Liver (tissue), 8 donors: ENCODE measurements at regions not wholly inside any gene's neighbourhood (a gene's known extent, or its start where the extent isn't known, plus 50 kb on each side); places are given as distances from the start of the nearest gene placed in this dataset.

Source experiments
- DNase-seq: peaks from one replicate; pipeline ENCODE4 v3.0.0-alpha.2; 2017; ENCODE audit warnings: low spot score
- H3K27ac ChIP-seq, 2 donors: one replicate each; pipeline ENCODE4 v1.7.0; 2013; ENCODE audit warnings: inconsistent platforms in 2 of 2, low read length in 2 of 2, control low read depth in 1 of 2, low read depth in 1 of 2, mild to moderate bottlenecking in 1 of 2
- H3K27me3 ChIP-seq, 4 donors: one replicate each; pipeline versions ENCODE4 v1.6.1 to v1.7.0; 2013; ENCODE audit warnings: low read length in 3 of 4, inconsistent platforms in 1 of 4, mild to moderate bottlenecking in 1 of 4, moderate library complexity in 1 of 4; ENCODE audit not compliant: control insufficient read depth in 4 of 4, insufficient read depth in 4 of 4
- H3K36me3 ChIP-seq, 4 donors: one replicate each; pipeline versions ENCODE4 v1.6.1 to v1.7.0; 2013; ENCODE audit warnings: low read length in 3 of 4, mild to moderate bottlenecking in 3 of 4, low read depth in 1 of 4, moderate library complexity in 1 of 4; ENCODE audit not compliant: control insufficient read depth in 4 of 4, insufficient read depth in 3 of 4
- H3K4me1 ChIP-seq, 4 donors: one replicate each; pipeline versions ENCODE4 v1.6.1 to v1.7.0; 2013; ENCODE audit warnings: low read length in 3 of 4, mild to moderate bottlenecking in 3 of 4, moderate library complexity in 1 of 4; ENCODE audit not compliant: control insufficient read depth in 4 of 4, insufficient read depth in 4 of 4
- H3K4me3 ChIP-seq, 3 donors: one replicate each; pipeline versions ENCODE4 v1.6.1 to v1.7.0; 2013; ENCODE audit warnings: low read length in 3 of 3, control low read depth in 1 of 3, low read depth in 1 of 3, mild to moderate bottlenecking in 1 of 3
- H3K9ac ChIP-seq, 2 donors: one replicate each; pipeline ENCODE4 v1.7.0; 2013; ENCODE audit warnings: low read length in 2 of 2, mild to moderate bottlenecking in 2 of 2, moderate library complexity in 2 of 2, control low read depth in 1 of 2, low read depth in 1 of 2
- H3K9me3 ChIP-seq, 4 donors: one replicate each; pipeline versions ENCODE4 v1.6.1 to v1.7.0; 2013; ENCODE audit warnings: low read length in 3 of 4; ENCODE audit not compliant: control insufficient read depth in 4 of 4
- ATF3 ChIP-seq: IDR thresholded peaks from 2 replicates; pipeline ENCODE4 v1.6.1; 2016; ENCODE audit warnings: antibody characterized with exemption
- CTCF ChIP-seq: fragments of 150-350 bp; IDR thresholded peaks from 2 replicates; pipeline ENCODE4 v1.5.1; 2017; ENCODE audit warnings: improper control_type of control experiment, low read depth, low read length; ENCODE audit not compliant: missing input control
- EGR1 ChIP-seq, 2 donors: IDR thresholded peaks; 2 replicates each; pipeline ENCODE4 v1.6.1; 2016 to 2018; ENCODE audit warnings: antibody characterized with exemption in 2 of 2, low read depth in 2 of 2
- FOXA1 ChIP-seq: IDR thresholded peaks from 2 replicates; pipeline ENCODE4 v1.6.1; 2016; ENCODE audit warnings: antibody characterized with exemption
- FOXA2 ChIP-seq: IDR thresholded peaks from 2 replicates; pipeline ENCODE4 v1.6.1; 2016; ENCODE audit warnings: antibody characterized with exemption
- GABPA ChIP-seq, 2 donors: IDR thresholded peaks in 1 of 2; conservative IDR thresholded peaks in 1 of 2; 2 replicates each; pipeline ENCODE4 v1.6.1; 2016; ENCODE audit warnings: antibody characterized with exemption in 2 of 2, mild to moderate bottlenecking in 1 of 2, moderate library complexity in 1 of 2
- HNF4A ChIP-seq, 2 donors: conservative IDR thresholded peaks; 2 replicates each; pipeline ENCODE4 v1.6.1; 2016; ENCODE audit warnings: antibody characterized with exemption in 2 of 2, mild to moderate bottlenecking in 2 of 2
- HNF4G ChIP-seq: IDR thresholded peaks from 2 replicates; pipeline ENCODE4 v1.6.1; 2016; ENCODE audit warnings: antibody characterized with exemption
- JUND ChIP-seq, 2 donors: IDR thresholded peaks; 2 replicates each; pipeline ENCODE4 v1.6.1; 2016; ENCODE audit warnings: antibody characterized with exemption in 2 of 2
- MAX ChIP-seq: IDR thresholded peaks from 2 replicates; pipeline ENCODE4 v1.6.1; 2016; ENCODE audit warnings: antibody characterized with exemption
- NR2F2 ChIP-seq: IDR thresholded peaks from 2 replicates; pipeline ENCODE4 v1.6.1; 2016; ENCODE audit warnings: antibody characterized with exemption
- REST ChIP-seq: IDR thresholded peaks from 2 replicates; pipeline ENCODE4 v1.6.1; 2016; ENCODE audit warnings: antibody characterized with exemption, mild to moderate bottlenecking
- RXRA ChIP-seq, 2 donors: IDR thresholded peaks; 2 replicates each; pipeline ENCODE4 v1.6.1; 2017 to 2018; ENCODE audit warnings: antibody characterized with exemption in 2 of 2, mild to moderate bottlenecking in 1 of 2
- SP1 ChIP-seq: IDR thresholded peaks from 2 replicates; pipeline ENCODE4 v1.6.1; 2018; ENCODE audit warnings: antibody characterized with exemption, mild to moderate bottlenecking
- TAF1 ChIP-seq: conservative IDR thresholded peaks from 2 replicates; pipeline ENCODE4 v1.6.1; 2016; ENCODE audit warnings: antibody characterized with exemption, mild to moderate bottlenecking
- YY1 ChIP-seq: IDR thresholded peaks from 2 replicates; pipeline ENCODE4 v1.6.1; 2016; ENCODE audit warnings: antibody characterized with exemption, mild to moderate bottlenecking
- ZBTB33 ChIP-seq: IDR thresholded peaks from 2 replicates; pipeline ENCODE4 v1.6.1; 2016; ENCODE audit warnings: antibody characterized with exemption
- WGBS: extraction: QIAGEN DNeasy Blood & Tissue Kit; methylation state at CpG from one replicate; pipeline ENCODE4 v1.1.7; 2013; 5-methylcytosine and 5-hydroxymethylcytosine counted together
- donor health status: healthy.
- donor health status: healthy.
- donor health status: healthy.
- donor health status: healthy.
- donor health status: healthy.

- Histone ChIP-seq H3K4me1 (no peaks in the 10 kb centered on the region), H3K9me3 (peaks cover 0 to 7% (median 2%) of the 10 kb centered on the region in 4 donors), H3K27ac (no peak overlapping the region), H3K9ac (no peak overlapping the region), H3K4me3 (no peak overlapping the region), H3K36me3 (no peaks in the 10 kb centered on the region), H3K27me3 (no peaks in the 10 kb centered on the region)
- DNase-seq: no peak
- 69% methylated on average over 6 of the region's 6 CpGs for whole genome bisulfite sequencing
- no peak for TF ChIP-seq GABPA (IDR thresholded peaks at IDR 0.05 in 1 of 2, conservative IDR thresholded peaks at IDR 0.05 in 1 of 2)
- TF ChIP-seq MAX: no peak
- no peak for TF ChIP-seq EGR1 (IDR thresholded peaks at IDR 0.05; ENCODE audit: low read depth in 2 of 2)
- no peak for TF ChIP-seq CTCF
- TF ChIP-seq HNF4G: no peak
- TF ChIP-seq RXRA (IDR thresholded peaks at IDR 0.05): no peak
- no peak for TF ChIP-seq ATF3
- TF ChIP-seq ZBTB33: no peak
- no peak for TF ChIP-seq FOXA2
- TF ChIP-seq FOXA1: no peak
- no peak for TF ChIP-seq SP1
Observed at GRCh38 chr22:48931452-48931851, 896.2 kb downstream of the BRD1 start.

GRCh38 chr22:48929276-48929790 lies 898.3 kb downstream of the BRD1 start:
- Histone ChIP-seq H3K36me3 (no peaks in the 10 kb centered on the region), H3K4me1 (no peaks in the 10 kb centered on the region), H3K27ac (no peak overlapping the region), H3K27me3 (no peaks in the 10 kb centered on the region), H3K9ac (no peak overlapping the region), H3K9me3 (peaks cover 0 to 2% (median 0%) of the 10 kb centered on the region in 4 donors), H3K4me3 (no peak overlapping the region)
- TF ChIP-seq HNF4A (conservative IDR thresholded peaks at IDR 0.05) (no peak), TAF1 (no peak), NR2F2 (no peak), ATF3 (no peak), REST (no peak), JUND (IDR thresholded peaks at IDR 0.05) (no peak), FOXA1 (no peak), YY1 (no peak), RXRA (IDR thresholded peaks at IDR 0.05) (no peak), GABPA (IDR thresholded peaks at IDR 0.05 in 1 of 2, conservative IDR thresholded peaks at IDR 0.05 in 1 of 2) (no peak), HNF4G (no peak), MAX (no peak), FOXA2 (no peak), SP1 (no peak), CTCF (no peak), EGR1 (IDR thresholded peaks at IDR 0.05; ENCODE audit: low read depth in 2 of 2) (no peak)
- WGBS: 78% methylated on average over 10 of the region's 10 CpGs
- DNase-seq: peak; percentile 14
